NT2/D1 (cell line): ENCODE measurements at regions not wholly inside any gene's neighbourhood (a gene's known extent, or its start where the extent isn't known, plus 50 kb on each side); places are given as distances from the start of the nearest gene placed in this dataset.

Experiments
- DNase-seq: peaks from one replicate; pipeline ENCODE4 v3.0.0-alpha.2; 2011; ENCODE audit warnings: low read depth, low spot score
- H3K27me3 ChIP-seq: 2 replicates; pipeline ENCODE4 v1.6.0; 2011; ENCODE audit warnings: mild to moderate bottlenecking; ENCODE audit not compliant: insufficient read length, insufficient read depth
- H3K36me3 ChIP-seq: 2 replicates; pipeline ENCODE4 v1.6.1; 2011; ENCODE audit warnings: mild to moderate bottlenecking, low read length, mixed read lengths; ENCODE audit not compliant: insufficient read depth, insufficient read length
- H3K4me1 ChIP-seq: 2 replicates; pipeline ENCODE4 v1.5.1; 2011; ENCODE audit not compliant: insufficient read depth, insufficient read length
- H3K4me3 ChIP-seq: 2 replicates; pipeline ENCODE4 v1.5.1; 2011; ENCODE audit warnings: low read depth; ENCODE audit not compliant: insufficient read length
- H3K9ac ChIP-seq: 2 replicates; pipeline ENCODE4 v1.6.0; 2011; ENCODE audit warnings: low read depth; ENCODE audit not compliant: insufficient read length
- H3K9me3 ChIP-seq: 2 replicates; pipeline ENCODE4 v1.5.1; 2011; ENCODE audit warnings: mild to moderate bottlenecking, low read length; ENCODE audit not compliant: insufficient read depth
- SUZ12 ChIP-seq: IDR thresholded peaks from 2 replicates; pipeline ENCODE4 v1.6.1; 2011; ENCODE audit not compliant: insufficient read length, insufficient read depth; ENCODE audit errors: extremely low read depth
- YY1 ChIP-seq: IDR thresholded peaks from 2 replicates; pipeline ENCODE4 v1.6.1; 2011; ENCODE audit not compliant: insufficient read length, insufficient read depth
- ZNF274 ChIP-seq: IDR thresholded peaks from 2 replicates; pipeline ENCODE4 v1.6.1; 2011; ENCODE audit warnings: mild to moderate bottlenecking, low read depth, low read length

GRCh38 chr2:66233981-66234380 is 200.9 kb upstream of the MEIS1 start:
- DNase-seq: no peak
- TF ChIP-seq SUZ12: no peak
- TF ChIP-seq YY1: no peak
- TF ChIP-seq ZNF274: no peak

GRCh38 chr2:66228128-66228547 is 206.8 kb upstream of the MEIS1 start:
- no peak for TF ChIP-seq SUZ12
- no peak for DNase-seq

More at GRCh38 chr2:66233981-66234380, 200.9 kb upstream of the MEIS1 start:
- no peak overlapping the region for H3K9ac ChIP-seq
- no peaks in the 10 kb centered on the region for H3K27me3 ChIP-seq
- H3K9me3 ChIP-seq: no peaks in the 10 kb centered on the region
- H3K36me3 ChIP-seq: no peaks in the 10 kb centered on the region
- H3K4me3 ChIP-seq: no peak overlapping the region
- peaks cover 3% of the 10 kb centered on the region for H3K4me1 ChIP-seq

GRCh38 chr2:66217039-66217585 is 217.8 kb upstream of the MEIS1 start:
- DNase-seq: no peak
- Histone ChIP-seq H3K9me3 (no peaks in the 10 kb centered on the region), H3K36me3 (no peaks in the 10 kb centered on the region), H3K4me1 (no peaks in the 10 kb centered on the region), H3K9ac (no peak overlapping the region), H3K27me3 (no peaks in the 10 kb centered on the region), H3K4me3 (no peak overlapping the region)
- TF ChIP-seq YY1: no peak
- no peak for TF ChIP-seq ZNF274
- TF ChIP-seq SUZ12: no peak

More at GRCh38 chr2:66228128-66228547, 206.8 kb upstream of the MEIS1 start:
- Histone ChIP-seq H3K27me3 (no peaks in the 10 kb centered on the region), H3K4me3 (no peak overlapping the region), H3K4me1 (no peaks in the 10 kb centered on the region), H3K9me3 (no peaks in the 10 kb centered on the region), H3K9ac (no peak overlapping the region), H3K36me3 (no peaks in the 10 kb centered on the region)

- H3K36me3 ChIP-seq: no peaks in the 10 kb centered on the region
- DNase-seq: no peak
- no peak overlapping the region for H3K9ac ChIP-seq
- no peak overlapping the region for H3K4me3 ChIP-seq
- no peaks in the 10 kb centered on the region for H3K4me1 ChIP-seq
- TF ChIP-seq ZNF274: no peak
- no peak for TF ChIP-seq SUZ12
- TF ChIP-seq YY1: no peak
- no peaks in the 10 kb centered on the region for H3K9me3 ChIP-seq
- H3K27me3 ChIP-seq: no peaks in the 10 kb centered on the region
These were observed 222.2 kb upstream of the MEIS1 start for GRCh38 chr2:66212749-66213148.

- Histone ChIP-seq H3K27me3 (no peaks in the 10 kb centered on the region), H3K9me3 (peaks cover 11% of the 10 kb centered on the region), H3K4me3 (no peak overlapping the region), H3K4me1 (no peaks in the 10 kb centered on the region), H3K36me3 (no peaks in the 10 kb centered on the region), H3K9ac (no peak overlapping the region)
- TF ChIP-seq SUZ12: no peak
- TF ChIP-seq ZNF274: no peak
- TF ChIP-seq YY1: no peak
- no peak for DNase-seq
These were observed 232.3 kb upstream of the MEIS1 start for GRCh38 chr2:66202586-66202985.

GRCh38 chr2:66201242-66201641 is 233.7 kb upstream of the MEIS1 start:
- H3K36me3 ChIP-seq: no peaks in the 10 kb centered on the region
- H3K4me3 ChIP-seq: no peak overlapping the region
- peaks cover 10% of the 10 kb centered on the region for H3K9me3 ChIP-seq
- H3K4me1 ChIP-seq: no peaks in the 10 kb centered on the region
- DNase-seq: no peak
- H3K9ac ChIP-seq: no peak overlapping the region
- TF ChIP-seq SUZ12 (no peak), ZNF274 (no peak), YY1 (no peak)
- H3K27me3 ChIP-seq: no peaks in the 10 kb centered on the region

- DNase-seq: no peak
- TF ChIP-seq SUZ12: no peak
- TF ChIP-seq YY1: no peak
- TF ChIP-seq ZNF274: no peak
- H3K9ac ChIP-seq: no peak overlapping the region
- no peaks in the 10 kb centered on the region for H3K4me1 ChIP-seq
- no peaks in the 10 kb centered on the region for H3K27me3 ChIP-seq
- H3K4me3 ChIP-seq: no peak overlapping the region
- H3K36me3 ChIP-seq: no peaks in the 10 kb centered on the region
- no peaks in the 10 kb centered on the region for H3K9me3 ChIP-seq
These were observed 236.1 kb upstream of the MEIS1 start for GRCh38 chr2:66198873-66199272.

GRCh38 chr2:66192888-66193287 is 242.0 kb upstream of the MEIS1 start:
- Histone ChIP-seq H3K9ac (no peak overlapping the region), H3K36me3 (no peaks in the 10 kb centered on the region), H3K4me1 (peaks cover 2% of the 10 kb centered on the region), H3K9me3 (no peaks in the 10 kb centered on the region), H3K27me3 (no peaks in the 10 kb centered on the region), H3K4me3 (no peak overlapping the region)
- no peak for DNase-seq
- no peak for TF ChIP-seq SUZ12
- no peak for TF ChIP-seq YY1
